ENCODE measurements at regions not wholly inside any gene's neighbourhood (a gene's known extent, or its start where the extent isn't known, plus 50 kb on each side); places are given as distances from the start of the nearest gene placed in this dataset.

DNA sequence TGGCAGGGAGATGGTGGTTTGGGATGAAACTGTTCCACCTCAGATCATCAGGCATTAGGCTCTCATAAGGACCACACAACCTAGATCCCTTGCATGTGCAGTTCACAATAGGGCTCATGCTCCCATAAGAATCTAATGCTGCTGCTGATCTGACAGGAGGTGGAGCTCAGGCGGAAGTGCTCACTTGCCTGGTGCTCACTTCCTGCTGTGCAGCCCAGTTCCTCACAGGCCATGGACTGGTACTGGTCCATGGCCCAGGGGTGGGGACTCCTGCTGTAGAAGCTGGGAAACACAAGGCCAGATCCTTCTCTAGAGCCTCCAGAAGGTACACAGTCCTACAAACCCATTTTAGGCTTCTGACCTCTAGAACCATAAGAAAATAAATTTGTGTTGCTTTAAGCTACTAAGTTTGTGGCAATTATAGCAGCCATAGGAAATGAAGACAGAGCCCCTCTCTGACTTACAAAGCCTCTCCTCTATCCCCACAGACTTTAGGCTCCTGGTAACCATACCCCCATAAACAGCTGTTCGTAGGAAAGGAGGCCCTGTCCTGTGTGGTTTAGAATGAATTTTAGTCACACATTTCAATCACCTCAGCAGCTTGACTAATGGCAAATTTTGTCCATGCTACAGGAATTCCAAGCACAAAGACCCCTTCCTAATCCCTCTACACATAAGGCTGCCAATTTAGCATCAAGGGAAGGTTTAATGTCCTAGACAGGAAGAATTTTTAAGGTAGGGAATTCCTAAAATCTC lies 206.1 kb upstream of the PHYHIPL start:
- no peak overlapping the region for H3K4me3 ChIP-seq
- in situ Hi-C loops (cut with MboI) (no loop called here), intact Hi-C loops (cut with micrococcal nuclease; ENCODE audit: unreplicated experiment) (no loop called here)
- WGBS (ENCODE audit: insufficient coverage, insufficient replicate concordance, low lambda C conversion rate, missing lambda C conversion rate), result 26% methylated on average over 2 of the region's 2 CpGs
- POLR2A ChIA-PET, result interaction anchor here (1.4 kb wide), 1 partner anchor 9 kb away, joined by 6 read pairs; no protein-coding TSS in a partner anchor
- no peaks in the 10 kb centered on the region for H3K79me2 ChIP-seq (ENCODE audit: control insufficient read depth, insufficient read depth, low read length)
- no peak for TF ChIP-seq SIN3A (IDR thresholded peaks at IDR 0.05; ENCODE audit: low read depth, low read length)
- no peak for TF ChIP-seq BMI1 (IDR thresholded peaks at IDR 0.05; ENCODE audit: borderline replicate concordance)
- no peak for TF ChIP-seq MTA2 (IDR thresholded peaks at IDR 0.05; ENCODE audit: low read depth)
- TF ChIP-seq, protein P1, sequence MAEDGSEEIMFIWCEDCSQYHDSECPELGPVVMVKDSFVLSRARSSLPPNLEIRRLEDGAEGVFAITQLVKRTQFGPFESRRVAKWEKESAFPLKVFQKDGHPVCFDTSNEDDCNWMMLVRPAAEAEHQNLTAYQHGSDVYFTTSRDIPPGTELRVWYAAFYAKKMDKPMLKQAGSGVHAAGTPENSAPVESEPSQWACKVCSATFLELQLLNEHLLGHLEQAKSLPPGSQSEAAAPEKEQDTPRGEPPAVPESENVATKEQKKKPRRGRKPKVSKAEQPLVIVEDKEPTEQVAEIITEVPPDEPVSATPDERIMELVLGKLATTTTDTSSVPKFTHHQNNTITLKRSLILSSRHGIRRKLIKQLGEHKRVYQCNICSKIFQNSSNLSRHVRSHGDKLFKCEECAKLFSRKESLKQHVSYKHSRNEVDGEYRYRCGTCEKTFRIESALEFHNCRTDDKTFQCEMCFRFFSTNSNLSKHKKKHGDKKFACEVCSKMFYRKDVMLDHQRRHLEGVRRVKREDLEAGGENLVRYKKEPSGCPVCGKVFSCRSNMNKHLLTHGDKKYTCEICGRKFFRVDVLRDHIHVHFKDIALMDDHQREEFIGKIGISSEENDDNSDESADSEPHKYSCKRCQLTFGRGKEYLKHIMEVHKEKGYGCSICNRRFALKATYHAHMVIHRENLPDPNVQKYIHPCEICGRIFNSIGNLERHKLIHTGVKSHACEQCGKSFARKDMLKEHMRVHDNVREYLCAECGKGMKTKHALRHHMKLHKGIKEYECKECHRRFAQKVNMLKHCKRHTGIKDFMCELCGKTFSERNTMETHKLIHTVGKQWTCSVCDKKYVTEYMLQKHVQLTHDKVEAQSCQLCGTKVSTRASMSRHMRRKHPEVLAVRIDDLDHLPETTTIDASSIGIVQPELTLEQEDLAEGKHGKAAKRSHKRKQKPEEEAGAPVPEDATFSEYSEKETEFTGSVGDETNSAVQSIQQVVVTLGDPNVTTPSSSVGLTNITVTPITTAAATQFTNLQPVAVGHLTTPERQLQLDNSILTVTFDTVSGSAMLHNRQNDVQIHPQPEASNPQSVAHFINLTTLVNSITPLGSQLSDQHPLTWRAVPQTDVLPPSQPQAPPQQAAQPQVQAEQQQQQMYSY (CRISPR knock-in tag; IDR thresholded peaks at IDR 0.05), result no peak
- TF ChIP-seq RAD21 (IDR thresholded peaks at IDR 0.05; ENCODE audit: insufficient read depth, low read depth, low read length), result no peak
- no peak for TF ChIP-seq NFXL1 (IDR thresholded peaks at IDR 0.05; ENCODE audit: borderline replicate concordance)
- no peak for TF ChIP-seq SREBF2 (IDR thresholded peaks at IDR 0.05; ENCODE audit: low read length)
- TF ChIP-seq ATF7 (IDR thresholded peaks at IDR 0.05; ENCODE audit: low read depth), result no peak
- no peak for TF ChIP-seq ZNF622 (IDR thresholded peaks at IDR 0.05)
- TF ChIP-seq ZNF274 (IDR thresholded peaks at IDR 0.05; ENCODE audit: insufficient read depth, insufficient read length), result no peak
- TF ChIP-seq, protein P2, sequence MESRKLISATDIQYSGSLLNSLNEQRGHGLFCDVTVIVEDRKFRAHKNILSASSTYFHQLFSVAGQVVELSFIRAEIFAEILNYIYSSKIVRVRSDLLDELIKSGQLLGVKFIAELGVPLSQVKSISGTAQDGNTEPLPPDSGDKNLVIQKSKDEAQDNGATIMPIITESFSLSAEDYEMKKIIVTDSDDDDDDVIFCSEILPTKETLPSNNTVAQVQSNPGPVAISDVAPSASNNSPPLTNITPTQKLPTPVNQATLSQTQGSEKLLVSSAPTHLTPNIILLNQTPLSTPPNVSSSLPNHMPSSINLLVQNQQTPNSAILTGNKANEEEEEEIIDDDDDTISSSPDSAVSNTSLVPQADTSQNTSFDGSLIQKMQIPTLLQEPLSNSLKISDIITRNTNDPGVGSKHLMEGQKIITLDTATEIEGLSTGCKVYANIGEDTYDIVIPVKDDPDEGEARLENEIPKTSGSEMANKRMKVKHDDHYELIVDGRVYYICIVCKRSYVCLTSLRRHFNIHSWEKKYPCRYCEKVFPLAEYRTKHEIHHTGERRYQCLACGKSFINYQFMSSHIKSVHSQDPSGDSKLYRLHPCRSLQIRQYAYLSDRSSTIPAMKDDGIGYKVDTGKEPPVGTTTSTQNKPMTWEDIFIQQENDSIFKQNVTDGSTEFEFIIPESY (IDR thresholded peaks at IDR 0.05), result no peak
- TF ChIP-seq SP1 (IDR thresholded peaks at IDR 0.05; ENCODE audit: low read depth, low read length), result no peak
- TF ChIP-seq IRF4 (IDR thresholded peaks at IDR 0.05; ENCODE audit: low read depth, low read length), result no peak
- TF ChIP-seq NRF1 (conservative IDR thresholded peaks at IDR 0.05; ENCODE audit: low read depth, low read length), result no peak
- no peak for TF ChIP-seq MXI1 (IDR thresholded peaks at IDR 0.05; ENCODE audit: low read depth, low read length)
- TF ChIP-seq CBX5 (IDR thresholded peaks at IDR 0.05; ENCODE audit: low read depth), result no peak
- TF ChIP-seq MEF2A (IDR thresholded peaks at IDR 0.05; ENCODE audit: insufficient read depth, low read depth, low read length), result no peak
- H3K27ac ChIP-seq (ENCODE audit: control insufficient read depth, insufficient read depth), result no peak overlapping the region
- RAD21 ChIA-PET (ENCODE audit: unreplicated experiment), result interaction anchor here (0.7 to 1.3 kb wide), 5 partner anchors 10 to 111 kb away, joined by 3 to 5 read pairs (median 3); no protein-coding TSS in a partner anchor
- no peaks in the 10 kb centered on the region for H3K4me1 ChIP-seq (ENCODE audit: control insufficient read depth, insufficient read depth, low read length)
- H3K36me3 ChIP-seq (ENCODE audit: control insufficient read depth in 2 of 2, insufficient read depth in 2 of 2, low read length in 1 of 2), result no peaks in the 10 kb centered on the region
- no peaks in the 10 kb centered on the region for H3K27me3 ChIP-seq (replicated peaks in 1 of 2; ENCODE audit: control insufficient read depth in 2 of 2, insufficient read depth in 2 of 2, low read length in 1 of 2)
- CTCF ChIA-PET, result interaction anchor here (1.7 to 8.6 kb wide), 3 partner anchors 11 to 40 kb away, joined by 4 to 56 read pairs (median 5); no protein-coding TSS in a partner anchor
- no peak overlapping the region for H3K4me2 ChIP-seq (ENCODE audit: control insufficient read depth, insufficient read depth)
- FAIRE-seq, result no peak
- no peak for DNase-seq (ENCODE audit: low read depth, low spot score)
- no TSS peak for BruUV-seq (replicated peaks)
- no peaks in the 10 kb centered on the region for H3K9me3 ChIP-seq (replicated peaks; ENCODE audit: control insufficient read depth, insufficient read depth, low read length)
- H4K20me1 ChIP-seq (ENCODE audit: control insufficient read depth, insufficient read depth), result no peaks in the 10 kb centered on the region
- H3K9ac ChIP-seq (ENCODE audit: control insufficient read depth, insufficient read depth, low read length), result no peak overlapping the region
- SMC1A ChIA-PET (ENCODE audit: uncharacterized antibody, unreplicated experiment), result interaction anchor here (1.3 to 9.3 kb wide), 6 partner anchors 10 to 98 kb away, joined by 3 to 123 read pairs (median 18); no protein-coding TSS in a partner anchor
- no peak for ATAC-seq
- no peak overlapping the region for H2AFZ ChIP-seq (ENCODE audit: control insufficient read depth, low read depth, low read length)

Data from GM12878 (cell line).